Neutrophil (primary cell): ENCODE measurements at regions not wholly inside any gene's neighbourhood (a gene's known extent, or its start where the extent isn't known, plus 50 kb on each side); places are given as distances from the start of the nearest gene placed in this dataset.

Source experiments
- H3K27ac ChIP-seq: fragments of 200-600 bp; sonication (generic); 2 replicates; pipeline ENCODE4 v1.5.1; 2016; ENCODE audit warnings: mild to moderate bottlenecking, moderate library complexity
- H3K27me3 ChIP-seq: fragments of 200-600 bp; sonication (generic); 2 replicates; pipeline ENCODE4 v1.6.0; 2016; ENCODE audit warnings: mild to moderate bottlenecking
- H3K36me3 ChIP-seq: fragments of 200-600 bp; sonication (generic); 2 replicates; pipeline ENCODE4 v1.5.1; 2017
- H3K4me1 ChIP-seq, 2 experiments: fragments of 200-600 bp in 1 of 2; sonication (generic) in 1 of 2; 1 replicate in 1 of 2; 2 replicates in 1 of 2; pipeline versions ENCODE4 v1.5.1 to v1.6.1; 2013 to 2016; ENCODE audit warnings: low read depth in 1 of 2, low read length in 1 of 2, mild to moderate bottlenecking in 1 of 2, moderate library complexity in 1 of 2; ENCODE audit not compliant: control insufficient read depth in 1 of 2, insufficient read depth in 1 of 2
- H3K4me3 ChIP-seq, 2 experiments: fragments of 200-600 bp in 1 of 2; sonication (generic) in 1 of 2; 1 replicate in 1 of 2; 2 replicates in 1 of 2; pipeline ENCODE4 v1.5.1; 2013 to 2016; ENCODE audit warnings: low read depth in 1 of 2, low read length in 1 of 2, mild to moderate bottlenecking in 1 of 2, moderate library complexity in 1 of 2
- H3K9me3 ChIP-seq: fragments of 200-600 bp; sonication (generic); 2 replicates; pipeline ENCODE4 v1.5.1; 2016
- CTCF ChIP-seq: fragments of 200-600 bp; sonication (generic); IDR thresholded peaks from 2 replicates; pipeline ENCODE4 v1.5.1; 2016; ENCODE audit warnings: antibody characterized with exemption

GRCh38 chr2:34601561-34601960, 1002.5 kb upstream of the FAM98A start:
- Histone ChIP-seq H3K4me1 (no peaks in the 10 kb centered on the region), H3K4me3 (no peak overlapping the region), H3K36me3 (no peaks in the 10 kb centered on the region), H3K9me3 (no peaks in the 10 kb centered on the region), H3K27me3 (no peaks in the 10 kb centered on the region), H3K27ac (no peak overlapping the region)
- no peak for TF ChIP-seq CTCF

- no peaks in the 10 kb centered on the region for H3K9me3 ChIP-seq
- no peak overlapping the region for H3K27ac ChIP-seq
- no peaks in the 10 kb centered on the region for H3K27me3 ChIP-seq
- TF ChIP-seq CTCF = no peak
- H3K4me1 ChIP-seq = no peaks in the 10 kb centered on the region
- H3K4me3 ChIP-seq = no peak overlapping the region
- no peaks in the 10 kb centered on the region for H3K36me3 ChIP-seq
Observed at GRCh38 chr2:34578641-34579040, 979.5 kb upstream of the FAM98A start.

GRCh38 chr2:34570266-34570872, 971.3 kb upstream of the FAM98A start:
- no peaks in the 10 kb centered on the region for H3K27me3 ChIP-seq
- H3K36me3 ChIP-seq = no peaks in the 10 kb centered on the region
- H3K4me3 ChIP-seq = no peak overlapping the region
- TF ChIP-seq CTCF = no peak
- H3K27ac ChIP-seq = no peak overlapping the region
- H3K9me3 ChIP-seq = no peaks in the 10 kb centered on the region
- H3K4me1 ChIP-seq = no peaks in the 10 kb centered on the region

- no peaks in the 10 kb centered on the region for H3K9me3 ChIP-seq
- no peak overlapping the region for H3K27ac ChIP-seq
- no peak for TF ChIP-seq CTCF
- no peaks in the 10 kb centered on the region for H3K27me3 ChIP-seq
- H3K4me1 ChIP-seq = no peaks in the 10 kb centered on the region
- no peaks in the 10 kb centered on the region for H3K36me3 ChIP-seq
- no peak overlapping the region for H3K4me3 ChIP-seq
Observed at GRCh38 chr2:34567128-34567527, 968.0 kb upstream of the FAM98A start.

GRCh38 chr2:34552337-34552736, 953.2 kb upstream of the FAM98A start:
- TF ChIP-seq CTCF = no peak
- Histone ChIP-seq H3K27me3 (no peaks in the 10 kb centered on the region), H3K27ac (no peak overlapping the region), H3K4me1 (no peaks in the 10 kb centered on the region), H3K4me3 (no peak overlapping the region), H3K9me3 (no peaks in the 10 kb centered on the region), H3K36me3 (no peaks in the 10 kb centered on the region)
